ENCODE measurements at regions not wholly inside any gene's neighbourhood (a gene's known extent, or its start where the extent isn't known, plus 50 kb on each side); places are given as distances from the start of the nearest gene placed in this dataset.

DNA sequence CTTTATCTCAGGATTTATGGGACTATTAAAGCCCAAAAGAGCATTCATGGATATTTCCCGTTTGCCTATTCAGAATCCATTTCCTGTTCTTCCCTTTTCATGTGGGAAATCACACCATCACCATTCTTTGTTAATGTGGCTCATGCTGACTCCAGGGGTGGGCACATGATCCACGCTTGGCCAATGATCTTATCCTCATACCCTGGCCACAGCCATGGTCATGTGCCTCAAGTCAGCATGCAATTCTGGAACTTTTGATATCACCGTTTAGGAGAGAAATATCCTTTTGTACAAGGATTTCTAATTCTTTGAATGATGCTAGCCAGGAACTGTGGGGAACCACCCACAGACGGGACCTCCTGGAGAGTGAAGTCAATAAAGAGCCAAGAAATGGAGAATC, 272.2 kb downstream of the PRELID2 start:
- DNase-seq (ENCODE audit: low read depth): no peak
- H3K4me3 ChIP-seq (ENCODE audit: control insufficient read depth, low read depth, low read length): no peak overlapping the region

DNA sequence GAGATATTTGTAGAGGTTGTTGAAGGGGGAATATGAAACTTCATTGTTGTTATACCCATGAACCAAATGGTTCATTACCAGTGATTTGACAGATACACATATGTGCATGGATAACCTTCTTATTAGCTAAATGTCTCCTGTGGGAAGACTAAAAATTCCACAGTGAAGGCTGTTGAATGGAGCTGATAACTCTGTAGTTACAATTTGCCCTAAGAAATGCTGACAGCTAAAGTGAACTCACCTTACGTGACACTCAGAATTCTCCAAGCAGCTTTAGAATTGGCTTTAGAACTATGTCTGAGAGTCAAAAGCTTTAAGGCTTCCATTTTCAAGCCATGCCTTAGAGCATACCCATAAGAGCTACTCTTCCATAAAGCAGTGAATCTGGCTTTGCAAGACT, 276.9 kb downstream of the PRELID2 start:
- no peak overlapping the region for H3K4me3 ChIP-seq (ENCODE audit: control insufficient read depth, low read depth, low read length)
- no peak for DNase-seq (ENCODE audit: low read depth)
- TF ChIP-seq, protein P1, sequence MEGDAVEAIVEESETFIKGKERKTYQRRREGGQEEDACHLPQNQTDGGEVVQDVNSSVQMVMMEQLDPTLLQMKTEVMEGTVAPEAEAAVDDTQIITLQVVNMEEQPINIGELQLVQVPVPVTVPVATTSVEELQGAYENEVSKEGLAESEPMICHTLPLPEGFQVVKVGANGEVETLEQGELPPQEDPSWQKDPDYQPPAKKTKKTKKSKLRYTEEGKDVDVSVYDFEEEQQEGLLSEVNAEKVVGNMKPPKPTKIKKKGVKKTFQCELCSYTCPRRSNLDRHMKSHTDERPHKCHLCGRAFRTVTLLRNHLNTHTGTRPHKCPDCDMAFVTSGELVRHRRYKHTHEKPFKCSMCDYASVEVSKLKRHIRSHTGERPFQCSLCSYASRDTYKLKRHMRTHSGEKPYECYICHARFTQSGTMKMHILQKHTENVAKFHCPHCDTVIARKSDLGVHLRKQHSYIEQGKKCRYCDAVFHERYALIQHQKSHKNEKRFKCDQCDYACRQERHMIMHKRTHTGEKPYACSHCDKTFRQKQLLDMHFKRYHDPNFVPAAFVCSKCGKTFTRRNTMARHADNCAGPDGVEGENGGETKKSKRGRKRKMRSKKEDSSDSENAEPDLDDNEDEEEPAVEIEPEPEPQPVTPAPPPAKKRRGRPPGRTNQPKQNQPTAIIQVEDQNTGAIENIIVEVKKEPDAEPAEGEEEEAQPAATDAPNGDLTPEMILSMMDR (IDR thresholded peaks at IDR 0.05; ENCODE audit: control insufficient read depth, insufficient read depth, low read depth, low read length, missing control alignments): no peak

More for the DNA sequence above, 272.2 kb downstream of the PRELID2 start:
- TF ChIP-seq, protein P1 (IDR thresholded peaks at IDR 0.05; ENCODE audit: control insufficient read depth, insufficient read depth, low read depth, low read length, missing control alignments): no peak

DNA sequence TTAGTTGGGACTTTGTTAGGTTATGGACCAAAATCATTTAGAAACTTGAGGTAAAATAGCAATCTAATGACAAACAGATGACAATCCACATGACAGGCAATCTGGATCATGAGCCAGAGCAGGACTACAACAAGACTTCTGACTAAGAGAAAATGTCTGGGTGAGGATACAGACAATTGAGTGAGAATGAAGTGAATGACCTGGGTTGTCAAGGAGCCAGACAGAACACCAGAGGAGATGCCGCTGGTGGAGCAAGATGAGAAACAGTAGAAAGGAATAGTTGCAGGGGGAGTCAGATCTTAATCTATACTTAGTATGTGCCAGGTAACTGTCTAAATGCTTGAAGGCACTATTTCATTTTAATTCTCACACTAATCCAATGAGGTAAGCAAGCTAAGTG, 277.8 kb downstream of the PRELID2 start:
- no peak for DNase-seq (ENCODE audit: low read depth)
- H3K4me3 ChIP-seq (ENCODE audit: control insufficient read depth, low read depth, low read length): no peak overlapping the region
- TF ChIP-seq, protein P1 (IDR thresholded peaks at IDR 0.05; ENCODE audit: control insufficient read depth, insufficient read depth, low read depth, low read length, missing control alignments): no peak

DNA sequence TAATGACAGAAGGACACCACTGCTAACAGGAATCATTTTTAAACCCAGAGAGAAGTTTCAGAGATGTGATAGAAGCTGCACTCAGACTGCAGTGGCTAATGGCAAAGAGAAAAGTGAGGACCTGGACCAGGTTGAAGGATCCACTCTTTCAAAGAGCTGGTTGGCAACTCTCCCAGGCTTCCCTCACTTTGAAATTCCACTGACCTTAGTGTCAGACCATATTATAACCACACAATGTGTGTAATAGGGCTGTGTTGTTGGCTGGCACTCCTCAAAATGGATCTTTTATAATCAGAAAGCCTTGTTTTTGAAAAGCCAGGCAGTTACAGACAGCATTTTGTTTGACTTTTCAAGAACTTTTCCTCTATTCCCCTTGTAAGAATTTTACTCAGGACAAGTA, 280.7 kb downstream of the PRELID2 start:
- TF ChIP-seq, protein P1 (IDR thresholded peaks at IDR 0.05; ENCODE audit: control insufficient read depth, insufficient read depth, low read depth, low read length, missing control alignments): no peak
- no peak overlapping the region for H3K4me3 ChIP-seq (ENCODE audit: control insufficient read depth, low read depth, low read length)
- DNase-seq (ENCODE audit: low read depth): peak; percentile 35

DNA sequence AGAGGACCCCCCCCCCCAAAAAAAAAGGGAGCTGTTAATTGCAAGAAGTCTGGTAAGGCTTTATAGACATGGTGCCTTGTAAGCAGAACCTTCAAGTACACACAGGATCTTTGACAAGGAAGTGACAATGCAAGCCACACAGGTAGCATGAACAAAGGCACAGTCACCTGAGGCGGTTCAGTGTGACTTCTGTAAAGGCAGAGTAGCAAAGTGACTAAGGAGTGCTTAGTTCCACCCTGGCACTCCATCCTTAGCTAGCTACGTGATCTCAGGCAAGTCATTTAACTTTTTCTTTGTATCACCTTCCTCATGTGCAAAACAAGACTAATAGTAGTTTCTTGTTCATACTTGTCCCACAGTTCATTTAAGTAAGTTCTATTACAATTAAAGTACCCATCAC, 282.0 kb downstream of the PRELID2 start:
- no peak overlapping the region for H3K4me3 ChIP-seq (ENCODE audit: control insufficient read depth, low read depth, low read length)
- DNase-seq (ENCODE audit: low read depth): no peak
- TF ChIP-seq, protein P1 (IDR thresholded peaks at IDR 0.05; ENCODE audit: control insufficient read depth, insufficient read depth, low read depth, low read length, missing control alignments): no peak

DNA sequence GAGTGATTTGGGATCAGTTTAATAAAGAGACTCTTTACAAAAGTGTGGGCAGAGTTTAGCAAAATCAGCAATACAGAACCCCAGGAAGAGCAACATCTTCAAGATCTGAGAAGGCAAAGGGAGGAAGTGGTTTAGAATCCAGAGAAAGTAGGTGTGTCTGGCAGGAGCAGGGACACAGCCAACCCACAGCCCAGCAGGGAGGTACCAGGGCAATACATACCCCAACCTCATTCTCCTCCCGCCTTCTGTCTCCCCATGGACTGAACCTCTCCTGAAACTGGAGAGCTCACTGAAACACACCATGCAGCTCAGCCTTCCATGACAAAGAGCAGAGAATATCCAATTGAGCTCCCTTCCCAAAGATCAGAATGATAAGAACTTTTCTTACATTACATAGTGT, 283.4 kb downstream of the PRELID2 start:
- TF ChIP-seq, protein P1 (IDR thresholded peaks at IDR 0.05; ENCODE audit: control insufficient read depth, insufficient read depth, low read depth, low read length, missing control alignments): no peak
- H3K4me3 ChIP-seq (ENCODE audit: control insufficient read depth, low read depth, low read length): no peak overlapping the region
- no peak for DNase-seq (ENCODE audit: low read depth)

DNA sequence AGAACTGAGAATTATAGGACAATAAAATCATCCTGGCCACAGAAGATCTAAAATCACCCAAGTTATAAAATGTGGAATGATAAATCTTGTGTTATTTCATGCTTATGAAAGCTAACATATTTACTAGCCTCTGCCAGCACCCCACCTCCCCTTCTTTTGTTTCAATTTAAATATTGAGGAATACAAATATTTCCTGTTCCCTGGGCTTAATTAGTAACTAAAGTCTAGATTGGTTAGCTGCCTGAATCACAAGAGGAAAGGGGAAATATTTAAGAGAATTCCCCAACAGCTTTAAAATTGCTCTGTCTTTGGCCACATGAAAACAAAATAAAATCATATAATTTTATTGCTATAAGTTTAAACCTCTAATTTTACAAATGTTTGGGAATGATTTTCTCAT, 287.0 kb downstream of the PRELID2 start:
- TF ChIP-seq, protein P1 (IDR thresholded peaks at IDR 0.05; ENCODE audit: control insufficient read depth, insufficient read depth, low read depth, low read length, missing control alignments): no peak
- DNase-seq (ENCODE audit: low read depth): no peak
- no peak overlapping the region for H3K4me3 ChIP-seq (ENCODE audit: control insufficient read depth, low read depth, low read length)

Measured in AG09309 (cell line).